D721Med (cell line): ENCODE measurements at regions not wholly inside any gene's neighbourhood (a gene's known extent, or its start where the extent isn't known, plus 50 kb on each side); places are given as distances from the start of the nearest gene placed in this dataset.

Experiments used
- DNase-seq: peaks from one replicate; pipeline ENCODE4 v3.0.0; 2011; ENCODE audit warnings: low spot score; ENCODE audit not compliant: insufficient read length
- FAIRE-seq: peaks from 2 replicates; lab custom pipeline; 2011; peaks lifted over from hg19 to GRCh38; lab: Jason Lieb, UNC
- CTCF ChIP-seq: IDR thresholded peaks from 2 replicates; pipeline ENCODE4 v1.5.1; 2012; ENCODE audit warnings: mild to moderate bottlenecking, control low read depth; ENCODE audit not compliant: insufficient read depth; ENCODE audit errors: missing control alignments

GRCh38 chr12:88870000-88870737, 289.9 kb upstream of the KITLG start:
- TF ChIP-seq CTCF: no peak
- DNase-seq (no peak), FAIRE-seq (no peak)

GRCh38 chr12:88868050-88868449, 287.8 kb upstream of the KITLG start:
- FAIRE-seq (no peak), DNase-seq (no peak)
- no peak for TF ChIP-seq CTCF

GRCh38 chr12:88867510-88867909, 287.2 kb upstream of the KITLG start:
- DNase-seq (no peak), FAIRE-seq (no peak)
- TF ChIP-seq CTCF: no peak

GRCh38 chr12:88866881-88867280, 286.6 kb upstream of the KITLG start:
- TF ChIP-seq CTCF: no peak
- FAIRE-seq: no peak
- no peak for DNase-seq

- FAIRE-seq: no peak
- no peak for TF ChIP-seq CTCF
- no peak for DNase-seq
These were observed 285.3 kb upstream of the KITLG start for GRCh38 chr12:88865537-88865936.

- no peak for FAIRE-seq
- no peak for DNase-seq
- no peak for TF ChIP-seq CTCF
These were observed 280.6 kb upstream of the KITLG start for GRCh38 chr12:88860851-88861250.

- DNase-seq (no peak), FAIRE-seq (no peak)
- no peak for TF ChIP-seq CTCF
These were observed 275.9 kb upstream of the KITLG start for GRCh38 chr12:88856201-88856600.
